DMS 273 (cell line): ENCODE measurements at regions not wholly inside any gene's neighbourhood (a gene's known extent, or its start where the extent isn't known, plus 50 kb on each side); places are given as distances from the start of the nearest gene placed in this dataset.

ENCODE experiments used
- DNase-seq: peaks from one replicate; lab custom pipeline; 2025; ENCODE audit not compliant: unreplicated experiment; lab: John Stamatoyannopoulos, UW

- DNase-seq: peak; percentile 33
Measured at GRCh38 chr2:234286956-234287355, 209.9 kb downstream of the ARL4C start.

- DNase-seq: no peak
Measured at GRCh38 chr2:234286118-234286598, 210.7 kb downstream of the ARL4C start.

GRCh38 chr2:234285541-234285940 lies 211.3 kb downstream of the ARL4C start:
- no peak for DNase-seq

- no peak for DNase-seq
Measured at GRCh38 chr2:234279637-234280036, 217.2 kb downstream of the ARL4C start.

GRCh38 chr2:234278556-234279255 lies 218.2 kb downstream of the ARL4C start:
- no peak for DNase-seq

GRCh38 chr2:234275515-234275914 lies 221.4 kb downstream of the ARL4C start:
- peak; percentile 66 for DNase-seq

- no peak for DNase-seq
Measured at GRCh38 chr2:234273887-234274584, 222.8 kb downstream of the ARL4C start.

- DNase-seq: no peak
Measured at GRCh38 chr2:234272069-234272850, 221.8 kb downstream of the SPP2 start.

- no peak for DNase-seq
Measured at GRCh38 chr2:234271338-234271737, 220.8 kb downstream of the SPP2 start.

- no peak for DNase-seq
Measured at GRCh38 chr2:234269769-234270204, 219.3 kb downstream of the SPP2 start.

GRCh38 chr2:234267534-234267933 lies 217.0 kb downstream of the SPP2 start:
- DNase-seq: no peak

GRCh38 chr2:234266952-234267351 lies 216.4 kb downstream of the SPP2 start:
- DNase-seq: no peak

- DNase-seq: no peak
Measured at GRCh38 chr2:234265206-234265605, 214.7 kb downstream of the SPP2 start.

GRCh38 chr2:234261736-234262135 lies 211.2 kb downstream of the SPP2 start:
- no peak for DNase-seq

GRCh38 chr2:234259440-234259839 lies 208.9 kb downstream of the SPP2 start:
- DNase-seq: no peak

GRCh38 chr2:234258562-234259141 lies 208.2 kb downstream of the SPP2 start:
- no peak for DNase-seq

GRCh38 chr2:234257859-234258561 lies 207.5 kb downstream of the SPP2 start:
- DNase-seq: peak; percentile 73

GRCh38 chr2:234256516-234256915 lies 206.0 kb downstream of the SPP2 start:
- DNase-seq: no peak

- no peak for DNase-seq
Measured at GRCh38 chr2:234254783-234255521, 204.4 kb downstream of the SPP2 start.

- DNase-seq: peak; percentile 15
Measured at GRCh38 chr2:234252772-234253171, 202.3 kb downstream of the SPP2 start.
